ENCODE measurements at regions not wholly inside any gene's neighbourhood (a gene's known extent, or its start where the extent isn't known, plus 50 kb on each side); places are given as distances from the start of the nearest gene placed in this dataset.

- H3K4me1 ChIP-seq (ENCODE audit: control insufficient read depth, insufficient read depth, low read length), result no peaks in the 10 kb centered on the region
- ChIA-PET CTCF (interaction anchor here (0.6 to 2.1 kb wide), 5 partner anchors 12 to 1139 kb away, joined by 3 to 8 read pairs (median 3); no protein-coding TSS in a partner anchor), POLR2A (no interaction called here)
- no peak overlapping the region for H3K27ac ChIP-seq (ENCODE audit: extremely low read depth, low read depth, low read length)
- H3K4me3 ChIP-seq (ENCODE audit: low read depth, low read length), result no peak overlapping the region
- H3K9me3 ChIP-seq (ENCODE audit: control insufficient read depth, insufficient read depth, low read depth, low read length), result no peaks in the 10 kb centered on the region
- TF ChIP-seq GLIS2 (tag by site-specific recombination; IDR thresholded peaks at IDR 0.05) (no peak), BCL11A (tag by site-specific recombination; IDR thresholded peaks at IDR 0.05; ENCODE audit: low read depth) (no peak), ATF2 (tag by site-specific recombination; IDR thresholded peaks at IDR 0.05; ENCODE audit: low read depth) (peak; percentile 41; the same call in 1 of the 2 replicates)
- H3K36me3 ChIP-seq (ENCODE audit: control insufficient read depth in 2 of 2, insufficient read depth in 1 of 2, low read length in 2 of 2), result no peaks in the 10 kb centered on the region
Measured at GRCh38 chr15:97892167-97892938, 68.2 kb upstream of the ARRDC4 start.

GRCh38 chr15:97893967-97894366 is 66.5 kb upstream of the ARRDC4 start:
- ChIA-PET POLR2A (no interaction called here), CTCF (interaction anchor here (0.6 kb wide), 1 partner anchor 139 kb away, joined by 4 read pairs; no protein-coding TSS in a partner anchor)
- H3K9me3 ChIP-seq (ENCODE audit: control insufficient read depth, insufficient read depth, low read depth, low read length), result no peaks in the 10 kb centered on the region
- no peak overlapping the region for H3K4me3 ChIP-seq (ENCODE audit: low read depth, low read length)
- no peaks in the 10 kb centered on the region for H3K4me1 ChIP-seq (ENCODE audit: control insufficient read depth, insufficient read depth, low read length)
- no peaks in the 10 kb centered on the region for H3K36me3 ChIP-seq (ENCODE audit: control insufficient read depth in 2 of 2, insufficient read depth in 1 of 2, low read length in 2 of 2)
- H3K27ac ChIP-seq (ENCODE audit: extremely low read depth, low read depth, low read length), result no peak overlapping the region
- no peak for TF ChIP-seq ZNF560 (tag by site-specific recombination; IDR thresholded peaks at IDR 0.05; ENCODE audit: borderline replicate concordance)
- no peak for TF ChIP-seq ZFP41 (tag by site-specific recombination; IDR thresholded peaks at IDR 0.05; ENCODE audit: borderline replicate concordance)
- no peak for TF ChIP-seq ZNF169 (tag by site-specific recombination; IDR thresholded peaks at IDR 0.05)
- TF ChIP-seq ATF2 (tag by site-specific recombination; IDR thresholded peaks at IDR 0.05; ENCODE audit: low read depth), result no peak
- no peak for TF ChIP-seq ZNF37A (tag by site-specific recombination; IDR thresholded peaks at IDR 0.05)
- TF ChIP-seq ZNF544 (tag by site-specific recombination; IDR thresholded peaks at IDR 0.05), result no peak
- no peak for TF ChIP-seq GLIS1 (tag by site-specific recombination; IDR thresholded peaks at IDR 0.05)
- no peak for TF ChIP-seq ZFP69B (tag by site-specific recombination; IDR thresholded peaks at IDR 0.05)
- no peak for TF ChIP-seq ZNF112 (tag by site-specific recombination; IDR thresholded peaks at IDR 0.05)
- no peak for TF ChIP-seq ZNF596 (tag by site-specific recombination; IDR thresholded peaks at IDR 0.05)
- TF ChIP-seq ZNF416 (tag by site-specific recombination; IDR thresholded peaks at IDR 0.05), result no peak
- no peak for TF ChIP-seq ZNF280C (tag by site-specific recombination; IDR thresholded peaks at IDR 0.05)
- no peak for TF ChIP-seq TSHZ1 (tag by site-specific recombination; IDR thresholded peaks at IDR 0.05; ENCODE audit: borderline replicate concordance)
- TF ChIP-seq PATZ1 (tag by site-specific recombination; IDR thresholded peaks at IDR 0.05), result no peak
- TF ChIP-seq ZNF404 (tag by site-specific recombination; IDR thresholded peaks at IDR 0.05), result no peak
- TF ChIP-seq ZNF513 (tag by site-specific recombination; IDR thresholded peaks at IDR 0.05), result no peak
- TF ChIP-seq ZSCAN18 (tag by site-specific recombination; IDR thresholded peaks at IDR 0.05), result no peak

Measured in HEK293 (cell line).